GM21515 (cell line): ENCODE measurements at regions not wholly inside any gene's neighbourhood (a gene's known extent, or its start where the extent isn't known, plus 50 kb on each side); places are given as distances from the start of the nearest gene placed in this dataset.
"Not testable (repeated sequence)": the region's sequence is repeated elsewhere in the genome, so short reads cannot be mapped to it uniquely, and the experiment has no call there.

Experiments used
- ATAC-seq: cut with Tn5 transposase; IDR thresholded peaks from one replicate; pipeline ENCODE4 v1.9.1; 2021; ENCODE audit not compliant: unreplicated experiment

GRCh38 chr6:167208819-167209576, 51.2 kb upstream of the GPR31 start:
- ATAC-seq = no peak

- no peak for ATAC-seq
Measured at GRCh38 chr6:167209577-167209975, 51.8 kb upstream of the GPR31 start.

- no peak for ATAC-seq
Measured at GRCh38 chr6:167210375-167211294, 52.9 kb upstream of the GPR31 start.

- no peak for ATAC-seq
Measured at GRCh38 chr6:167211295-167211648, 53.5 kb upstream of the GPR31 start.

GRCh38 chr6:167211881-167212712, 54.3 kb upstream of the GPR31 start:
- ATAC-seq = peak; percentile 13

GRCh38 chr6:167212713-167213005, 54.9 kb upstream of the GPR31 start:
- ATAC-seq = peak; percentile 76

- ATAC-seq = no peak
Measured at GRCh38 chr6:167214206-167214605, 56.4 kb upstream of the GPR31 start.

- ATAC-seq = not testable (repeated sequence)
Measured at GRCh38 chr6:167215429-167216250, 57.9 kb upstream of the GPR31 start.

- not testable (repeated sequence) for ATAC-seq
Measured at GRCh38 chr6:167216390-167217050, 58.7 kb upstream of the GPR31 start.

- ATAC-seq = not testable (repeated sequence)
Measured at GRCh38 chr6:167217073-167217472, 59.3 kb upstream of the GPR31 start.

GRCh38 chr6:167217951-167218759, 60.4 kb upstream of the GPR31 start:
- ATAC-seq = peak; percentile 73

- not testable (repeated sequence) for ATAC-seq
Measured at GRCh38 chr6:167219079-167219478, 61.3 kb upstream of the GPR31 start.

GRCh38 chr6:167219967-167220512, 62.3 kb upstream of the GPR31 start:
- ATAC-seq = no peak

- ATAC-seq = no peak
Measured at GRCh38 chr6:167221400-167222201, 63.8 kb upstream of the GPR31 start.

GRCh38 chr6:167225566-167226382, 65.3 kb upstream of the UNC93A start:
- ATAC-seq = not testable (repeated sequence)

GRCh38 chr6:167226383-167226685, 64.8 kb upstream of the UNC93A start:
- ATAC-seq = no peak

GRCh38 chr6:167226791-167227190, 64.3 kb upstream of the UNC93A start:
- no peak for ATAC-seq
